ENCODE measurements at regions not wholly inside any gene's neighbourhood (a gene's known extent, or its start where the extent isn't known, plus 50 kb on each side); places are given as distances from the start of the nearest gene placed in this dataset.

DNA sequence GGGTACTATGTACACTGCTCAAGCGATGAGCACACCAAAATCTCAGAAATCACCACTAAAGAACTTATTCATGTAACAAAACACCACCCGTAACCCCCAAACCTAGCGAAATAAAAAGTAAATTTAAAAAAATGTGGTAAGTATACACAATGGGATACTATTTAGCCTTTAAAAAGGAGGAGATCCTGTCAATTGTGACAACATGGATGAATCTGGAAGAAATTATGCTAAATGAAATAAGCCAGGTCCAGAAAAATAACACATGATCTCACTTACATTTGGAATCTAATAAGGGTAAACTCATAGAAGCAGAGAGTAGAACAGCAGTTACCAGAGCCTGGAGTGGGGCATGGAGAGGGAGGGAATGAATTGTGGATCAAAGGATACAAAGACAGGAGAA lies 98.5 kb upstream of the SPATS2L start:
- TF ChIP-seq, protein P1, sequence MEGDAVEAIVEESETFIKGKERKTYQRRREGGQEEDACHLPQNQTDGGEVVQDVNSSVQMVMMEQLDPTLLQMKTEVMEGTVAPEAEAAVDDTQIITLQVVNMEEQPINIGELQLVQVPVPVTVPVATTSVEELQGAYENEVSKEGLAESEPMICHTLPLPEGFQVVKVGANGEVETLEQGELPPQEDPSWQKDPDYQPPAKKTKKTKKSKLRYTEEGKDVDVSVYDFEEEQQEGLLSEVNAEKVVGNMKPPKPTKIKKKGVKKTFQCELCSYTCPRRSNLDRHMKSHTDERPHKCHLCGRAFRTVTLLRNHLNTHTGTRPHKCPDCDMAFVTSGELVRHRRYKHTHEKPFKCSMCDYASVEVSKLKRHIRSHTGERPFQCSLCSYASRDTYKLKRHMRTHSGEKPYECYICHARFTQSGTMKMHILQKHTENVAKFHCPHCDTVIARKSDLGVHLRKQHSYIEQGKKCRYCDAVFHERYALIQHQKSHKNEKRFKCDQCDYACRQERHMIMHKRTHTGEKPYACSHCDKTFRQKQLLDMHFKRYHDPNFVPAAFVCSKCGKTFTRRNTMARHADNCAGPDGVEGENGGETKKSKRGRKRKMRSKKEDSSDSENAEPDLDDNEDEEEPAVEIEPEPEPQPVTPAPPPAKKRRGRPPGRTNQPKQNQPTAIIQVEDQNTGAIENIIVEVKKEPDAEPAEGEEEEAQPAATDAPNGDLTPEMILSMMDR (IDR thresholded peaks at IDR 0.05): no peak
- no peak for TF ChIP-seq POLR2A (IDR thresholded peaks at IDR 0.05)

All from uterus (tissue), 2 donors.